Pancreas (tissue), 10 donors: ENCODE measurements at regions not wholly inside any gene's neighbourhood (a gene's known extent, or its start where the extent isn't known, plus 50 kb on each side); places are given as distances from the start of the nearest gene placed in this dataset.
"Not testable (repeated sequence)": the region's sequence is repeated elsewhere in the genome, so short reads cannot be mapped to it uniquely, and the experiment has no call there.

Source experiments
- ATAC-seq, 4 donors: fragments of 200-7000 bp; cut with Tn5 transposase; one replicate each; pipeline versions ENCODE4 v1.8.0 to v1.9.1; 2020; ENCODE audit warnings: mild to moderate bottlenecking in 4 of 4, moderate library complexity in 4 of 4
- DNase-seq, 6 donors: peaks; one replicate each; pipeline ENCODE4 v3.0.0-alpha.2; 2020
- FAIRE-seq: peaks from 2 replicates; lab custom pipeline; 2012; peaks lifted over from hg19 to GRCh38; lab: Jason Lieb, UNC
- H3K27ac ChIP-seq, 4 donors: fragments of 200-600 bp; sonication (generic); 1 replicate in 3 of 4; 2 replicates in 1 of 4; pipeline versions ENCODE4 v1.5.0 to v1.8.0; 2020
- H3K27me3 ChIP-seq, 4 donors: fragments of 200-600 bp; one replicate each; pipeline ENCODE4 v1.8.0; 2021
- H3K36me3 ChIP-seq, 3 donors: fragments of 200-600 bp; sonication (generic) in 1 of 3; one replicate each; pipeline versions ENCODE4 v1.5.0 to v1.8.0; 2020 to 2021
- H3K4me1 ChIP-seq, 3 donors: fragments of 200-600 bp; one replicate each; pipeline ENCODE4 v1.8.0; 2021
- H3K4me3 ChIP-seq, 4 donors: fragments of 200-600 bp; sonication (generic) in 2 of 4; one replicate each; pipeline versions ENCODE4 v1.5.0 to v1.8.0; 2020 to 2021
- H3K9me3 ChIP-seq, 4 donors: fragments of 200-600 bp; one replicate each; pipeline ENCODE4 v1.8.0; 2021
- WGBS, 2 donors: extraction: QIAGEN DNeasy Blood & Tissue Kit; methylation state at CpG; one replicate each; pipeline ENCODE4 v1.1.7; 2013; 5-methylcytosine and 5-hydroxymethylcytosine counted together
- intact Hi-C, 3 donors: fragments of 100-400 bp; cut with DNase I; formaldehyde crosslinking; loops; one replicate each; pipeline versions ENCODE4 v1.11.1 to v1.14.2; 2022
- donor health status: healthy with polysubstance abuse.
- donor health status: DM: no; HTN: no; CAD: no; lungs with moderate emphysema.
- donor health status: DM: no; HTN: no; CAD: no.
- donor health status: control.
- donor health status: control.
- donor health status: Bipolar disorder and iron deficiency.
- donor health status: DM: yes; HTN: yes; CAD: no.
- donor health status: DM: no; HTN: no; CAD: no.
- donor health status: DM: no; HTN: no; CAD: no.
- donor health status: DM: yes; HTN: yes; CAD: no.

DNA sequence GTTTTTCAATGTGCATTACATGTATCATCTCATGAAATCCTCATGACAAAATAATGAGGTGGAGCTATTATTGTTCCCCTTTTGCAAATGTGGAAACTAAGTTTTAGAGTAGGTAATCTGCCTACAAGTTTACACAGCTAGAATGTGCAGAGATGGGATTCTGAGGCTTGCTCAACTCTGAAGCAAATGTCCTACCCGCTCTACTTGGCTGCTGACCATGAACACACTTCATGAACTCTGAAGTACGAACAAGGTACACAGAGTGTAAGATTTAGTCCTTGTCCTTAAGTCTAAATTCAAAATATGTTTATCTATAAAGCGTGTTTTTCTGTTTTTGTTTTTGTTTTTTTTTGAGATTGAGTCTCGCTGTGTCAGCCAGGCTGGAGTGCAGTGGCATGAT, 63.6 kb upstream of the NOTCH2NLA start:
- intact Hi-C loops, H3K4me3 ChIP-seq, FAIRE-seq, DNase-seq, H3K27ac ChIP-seq, H3K9me3 ChIP-seq, H3K27me3 ChIP-seq, H3K4me1 ChIP-seq, H3K36me3 ChIP-seq: not testable (repeated sequence)
- no CpG with 5 or more reads among the region's 4 CpGs for whole genome bisulfite sequencing, 2 donors
- ATAC-seq: peak in 1 of 4 donors; percentile 18

DNA sequence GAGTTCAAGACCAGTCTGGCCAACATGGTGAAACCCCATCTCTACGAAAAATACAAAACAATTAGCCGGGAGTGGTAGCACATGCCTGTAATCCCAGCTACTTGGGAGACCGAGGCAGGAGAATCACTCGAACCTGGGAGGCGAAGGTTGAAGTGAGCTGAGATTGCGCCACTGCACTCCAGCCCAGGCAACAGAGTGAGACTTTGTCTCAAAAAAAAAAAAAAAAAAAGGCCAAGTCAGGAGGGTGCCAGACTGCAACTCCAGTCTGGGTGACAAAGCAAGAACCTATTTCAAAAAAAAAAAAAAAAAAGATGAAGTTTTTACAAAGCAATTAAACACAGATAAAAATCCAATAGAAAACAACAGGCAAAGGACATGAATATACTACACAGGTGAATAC, 59.1 kb upstream of the NOTCH2NLA start:
- H3K27ac ChIP-seq, ATAC-seq, intact Hi-C loops, H3K27me3 ChIP-seq, H3K4me1 ChIP-seq, H3K36me3 ChIP-seq, H3K4me3 ChIP-seq, DNase-seq, FAIRE-seq, H3K9me3 ChIP-seq: not testable (repeated sequence)
- no CpG with 5 or more reads among the region's 6 CpGs for WGBS, 2 donors

- H3K27me3 ChIP-seq, H3K9me3 ChIP-seq, H3K4me3 ChIP-seq, H3K36me3 ChIP-seq, FAIRE-seq, intact Hi-C loops, H3K27ac ChIP-seq, DNase-seq, H3K4me1 ChIP-seq: not testable (repeated sequence)
- peak in 3 of 4 donors; percentile 36 to 80 (median 68) for ATAC-seq
- no CpG with 5 or more reads among the region's 1 CpG for WGBS, 2 donors
Measured at GRCh38 chr1:146284760-146285159, 55.9 kb upstream of the NOTCH2NLA start.

GRCh38 chr1:146283527-146283880, 54.7 kb upstream of the NOTCH2NLA start:
- ATAC-seq: not testable (repeated sequence)

GRCh38 chr1:146282807-146283526, 54.1 kb upstream of the NOTCH2NLA start:
- DNase-seq, H3K27ac ChIP-seq, FAIRE-seq, H3K27me3 ChIP-seq, H3K9me3 ChIP-seq, H3K4me1 ChIP-seq, intact Hi-C loops, H3K36me3 ChIP-seq, H3K4me3 ChIP-seq: not testable (repeated sequence)
- peak in 2 of 4 donors; percentile 15 to 18 for ATAC-seq
- no CpG with 5 or more reads among the region's 5 CpGs for WGBS, 2 donors

More at GRCh38 chr1:146283527-146283880, 54.7 kb upstream of the NOTCH2NLA start:
- H3K4me1 ChIP-seq, H3K9me3 ChIP-seq, DNase-seq, FAIRE-seq, intact Hi-C loops, H3K4me3 ChIP-seq, H3K27me3 ChIP-seq, H3K27ac ChIP-seq, H3K36me3 ChIP-seq: not testable (repeated sequence)
- WGBS, 2 donors: no CpG with 5 or more reads among the region's 3 CpGs

DNA sequence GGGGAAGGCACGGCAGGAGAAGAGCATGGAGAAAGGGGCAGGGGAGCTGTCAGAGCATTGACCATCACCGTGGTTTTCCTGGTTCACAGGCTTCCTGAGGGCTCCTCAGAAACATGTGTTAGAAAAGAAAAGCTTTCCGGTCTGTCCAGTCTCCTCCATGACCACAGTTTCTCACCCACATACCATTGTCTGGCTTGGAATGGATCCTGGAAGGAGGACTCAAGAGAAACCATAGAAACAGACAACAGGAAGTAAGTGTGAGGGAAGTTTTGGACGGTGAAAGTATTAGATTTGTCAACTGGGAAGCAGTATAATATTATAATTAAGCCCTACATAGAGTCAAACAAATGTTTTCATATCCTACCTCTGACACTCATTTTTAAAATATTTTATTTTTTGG, 52.7 kb upstream of the NOTCH2NLA start:
- H3K9me3 ChIP-seq, H3K4me3 ChIP-seq, FAIRE-seq, DNase-seq, H3K27ac ChIP-seq, H3K4me1 ChIP-seq, intact Hi-C loops, H3K36me3 ChIP-seq, H3K27me3 ChIP-seq: not testable (repeated sequence)
- ATAC-seq: peak in 3 of 4 donors; percentile 35 to 43 (median 39)
- no CpG with 5 or more reads among the region's 4 CpGs for WGBS, 2 donors

DNA sequence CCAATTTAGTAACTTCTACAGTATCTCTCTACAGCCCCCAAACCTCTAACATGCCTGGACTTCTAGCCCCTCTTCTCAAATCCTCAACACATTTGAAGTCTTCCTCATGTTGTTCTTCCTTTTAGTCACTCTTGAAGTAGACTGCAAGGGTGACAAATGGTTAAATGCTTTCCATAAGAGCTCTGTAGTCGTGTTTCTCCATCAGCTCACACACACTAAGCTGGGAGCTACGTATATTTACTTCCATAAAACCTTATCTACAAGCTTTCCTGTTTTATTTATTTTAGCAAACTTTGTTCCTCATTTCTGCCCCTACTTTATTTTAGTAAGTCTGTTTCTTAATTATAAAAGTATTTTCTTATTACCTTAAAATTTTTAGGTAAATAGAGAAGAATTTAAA, 49.9 kb upstream of the NOTCH2NLA start:
- H3K27ac ChIP-seq, H3K4me1 ChIP-seq, FAIRE-seq, H3K4me3 ChIP-seq, H3K9me3 ChIP-seq, DNase-seq, intact Hi-C loops, H3K36me3 ChIP-seq, H3K27me3 ChIP-seq: not testable (repeated sequence)
- ATAC-seq: peak in 1 of 4 donors; percentile 30
- WGBS, 2 donors: no CpG with 5 or more reads among the region's 2 CpGs
